OCI-LY7 (cell line): ENCODE measurements at regions not wholly inside any gene's neighbourhood (a gene's known extent, or its start where the extent isn't known, plus 50 kb on each side); places are given as distances from the start of the nearest gene placed in this dataset.

ENCODE experiments used
- BruUV-seq: library from RNA; stranded (reverse); fragments of 400-500 nt; replicated peaks from 2 replicates; lab custom pipeline; 2021; lab: Mats Ljungman, UMichigan
- CTCF ChIA-PET: fragments of 300-600 bp; sonication (Branson Sonifier 250); formaldehyde crosslinking; loops from one replicate; lab custom pipeline; 2022; ENCODE audit warnings: antibody characterized with exemption; ENCODE audit not compliant: unreplicated experiment; lab: Charles Lee
- POLR2A ChIA-PET: fragments of 300-600 bp; sonication (Branson Sonifier 250); formaldehyde crosslinking; loops from one replicate; lab custom pipeline; 2022; ENCODE audit warnings: antibody characterized with exemption; lab: Charles Lee
- DNase-seq: peaks from one replicate; pipeline ENCODE4 v3.0.0-alpha.2; 2015; ENCODE audit warnings: low spot score
- H2AFZ ChIP-seq: fragments of 200-600 bp; sonication (generic), shearing (Covaris generic); 2 replicates; pipeline ENCODE4 v1.6.1; 2014; ENCODE audit warnings: mild to moderate bottlenecking, antibody characterized with exemption, low read length, moderate library complexity
- H3K27ac ChIP-seq: fragments of 200-600 bp; sonication (generic); 2 replicates; pipeline ENCODE4 v1.5.1; 2014; ENCODE audit warnings: mixed run types, low read depth, mild to moderate bottlenecking, moderate library complexity, low read length, inconsistent platforms; ENCODE audit not compliant: poor library complexity, severe bottlenecking
- H3K36me3 ChIP-seq: fragments of 200-600 bp; sonication (generic); 2 replicates; pipeline ENCODE4 v1.6.1; 2014; ENCODE audit warnings: mild to moderate bottlenecking, antibody characterized with exemption, low read length, moderate library complexity, mixed read lengths; ENCODE audit not compliant: insufficient read depth
- H3K4me1 ChIP-seq: fragments of 200-600 bp; sonication (generic); 2 replicates; pipeline ENCODE4 v1.5.1; 2014; ENCODE audit warnings: mild to moderate bottlenecking, low read length; ENCODE audit not compliant: insufficient read depth, poor library complexity, severe bottlenecking
- H3K4me2 ChIP-seq: fragments of 200-600 bp; sonication (generic); 2 replicates; pipeline ENCODE4 v1.6.1; 2014; ENCODE audit warnings: mild to moderate bottlenecking, low read length
- H3K4me3 ChIP-seq: fragments of 200-600 bp; sonication (generic); 2 replicates; pipeline ENCODE4 v1.5.1; 2014; ENCODE audit warnings: mild to moderate bottlenecking, low read depth, low read length; ENCODE audit not compliant: poor library complexity, severe bottlenecking
- H3K79me2 ChIP-seq: fragments of 200-600 bp; sonication (generic); 2 replicates; pipeline ENCODE4 v1.6.1; 2016; ENCODE audit warnings: low read depth, mild to moderate bottlenecking, low read length, moderate library complexity, mixed read lengths; ENCODE audit not compliant: insufficient read depth
- H3K9me2 ChIP-seq: fragments of 200-600 bp; sonication (generic); 2 replicates; pipeline ENCODE4 v1.6.1; 2016; ENCODE audit warnings: mild to moderate bottlenecking, low read length, mixed read lengths; ENCODE audit not compliant: insufficient read depth
- H3K9me3 ChIP-seq: fragments of 200-600 bp; sonication (generic); 2 replicates; pipeline ENCODE4 v1.6.1; 2014; ENCODE audit warnings: mild to moderate bottlenecking, mixed run types, low read length, mixed read lengths
- H4K20me1 ChIP-seq: fragments of 200-600 bp; sonication (generic); 2 replicates; pipeline ENCODE4 v1.6.1; 2014; ENCODE audit warnings: mild to moderate bottlenecking, antibody characterized with exemption, low read length, moderate library complexity, mixed read lengths; ENCODE audit not compliant: insufficient read depth
- EZH2phosphoT487 ChIP-seq: fragments of 200-600 bp; sonication (generic); IDR thresholded peaks from 2 replicates; pipeline ENCODE4 v1.6.1; 2018; ENCODE audit warnings: low read depth, borderline replicate concordance, mild to moderate bottlenecking, mixed run types, antibody characterized with exemption, low read length, moderate library complexity, mixed read lengths
- intact Hi-C: fragments of 100-400 bp; cut with micrococcal nuclease; formaldehyde crosslinking; loops from one replicate; pipeline ENCODE4 v1.10.0; 2022; ENCODE audit not compliant: unreplicated experiment
- TF ChIP-seq, protein P1 (sequence below): fragments of 200-600 bp; sonication (generic); conservative IDR thresholded peaks from 2 replicates; pipeline ENCODE4 v1.5.1; 2014; ENCODE audit warnings: mild to moderate bottlenecking, antibody characterized with exemption, low read length, moderate library complexity, mixed read lengths

DNA sequence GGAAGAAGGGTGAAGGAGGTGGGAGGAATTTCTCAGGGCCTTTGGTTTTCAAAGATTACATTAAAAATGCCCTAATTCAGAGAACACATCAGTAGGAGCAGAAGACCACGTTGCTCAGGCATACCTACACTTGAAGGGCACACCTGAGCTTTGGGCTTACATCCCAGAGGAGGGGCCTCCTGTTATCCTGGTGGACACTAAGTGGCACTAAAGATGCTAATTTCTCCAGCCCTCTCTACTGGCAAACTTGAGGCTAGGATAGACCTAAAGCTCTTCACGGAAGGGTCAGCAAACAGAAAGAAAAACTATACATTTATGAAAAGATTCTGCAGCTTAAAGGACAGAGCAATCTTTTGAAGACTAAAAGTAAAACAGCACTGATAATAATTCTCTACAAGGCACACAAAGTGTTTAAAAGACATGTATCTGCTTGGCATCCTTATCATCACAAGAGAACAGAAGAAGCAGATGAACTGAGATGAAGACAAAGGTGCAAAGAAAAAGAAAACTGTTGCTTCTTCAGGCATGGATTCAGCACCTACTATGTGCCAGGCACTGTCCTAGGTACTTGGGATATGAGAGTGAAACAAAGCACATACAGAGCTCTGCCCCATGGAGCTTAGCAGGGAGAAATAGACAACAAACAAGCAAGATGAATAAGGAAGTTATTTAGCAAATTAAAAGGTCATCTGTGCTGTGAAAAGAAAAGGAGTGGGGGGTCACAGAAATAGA, 137.5 kb downstream of the NUAK1 start:
- no peaks in the 10 kb centered on the region for H4K20me1 ChIP-seq
- TF ChIP-seq, protein P1, sequence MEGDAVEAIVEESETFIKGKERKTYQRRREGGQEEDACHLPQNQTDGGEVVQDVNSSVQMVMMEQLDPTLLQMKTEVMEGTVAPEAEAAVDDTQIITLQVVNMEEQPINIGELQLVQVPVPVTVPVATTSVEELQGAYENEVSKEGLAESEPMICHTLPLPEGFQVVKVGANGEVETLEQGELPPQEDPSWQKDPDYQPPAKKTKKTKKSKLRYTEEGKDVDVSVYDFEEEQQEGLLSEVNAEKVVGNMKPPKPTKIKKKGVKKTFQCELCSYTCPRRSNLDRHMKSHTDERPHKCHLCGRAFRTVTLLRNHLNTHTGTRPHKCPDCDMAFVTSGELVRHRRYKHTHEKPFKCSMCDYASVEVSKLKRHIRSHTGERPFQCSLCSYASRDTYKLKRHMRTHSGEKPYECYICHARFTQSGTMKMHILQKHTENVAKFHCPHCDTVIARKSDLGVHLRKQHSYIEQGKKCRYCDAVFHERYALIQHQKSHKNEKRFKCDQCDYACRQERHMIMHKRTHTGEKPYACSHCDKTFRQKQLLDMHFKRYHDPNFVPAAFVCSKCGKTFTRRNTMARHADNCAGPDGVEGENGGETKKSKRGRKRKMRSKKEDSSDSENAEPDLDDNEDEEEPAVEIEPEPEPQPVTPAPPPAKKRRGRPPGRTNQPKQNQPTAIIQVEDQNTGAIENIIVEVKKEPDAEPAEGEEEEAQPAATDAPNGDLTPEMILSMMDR: no peak
- TF ChIP-seq EZH2phosphoT487: no peak
- no peaks in the 10 kb centered on the region for H3K79me2 ChIP-seq
- H3K9me3 ChIP-seq: no peaks in the 10 kb centered on the region
- CTCF ChIA-PET: no interaction called here
- BruUV-seq: no TSS peak
- H2AFZ ChIP-seq: no peak overlapping the region
- no peaks in the 10 kb centered on the region for H3K9me2 ChIP-seq
- H3K4me3 ChIP-seq: no peak overlapping the region
- no peaks in the 10 kb centered on the region for H3K4me1 ChIP-seq
- intact Hi-C loops: no loop called here
- no peaks in the 10 kb centered on the region for H3K36me3 ChIP-seq
- no peak overlapping the region for H3K4me2 ChIP-seq
- H3K27ac ChIP-seq: no peak overlapping the region
- POLR2A ChIA-PET: interaction anchor here (1.0 kb wide), 1 partner anchor 33 kb away, joined by 3 read pairs; no protein-coding TSS in a partner anchor
- no peak for DNase-seq

GRCh38 chr12:106001837-106002218, 136.9 kb downstream of the NUAK1 start:
- no peaks in the 10 kb centered on the region for H3K9me2 ChIP-seq
- TF ChIP-seq, protein P1: no peak
- no peak for TF ChIP-seq EZH2phosphoT487
- CTCF ChIA-PET: no interaction called here
- DNase-seq: no peak
- no peak overlapping the region for H3K4me2 ChIP-seq
- no peaks in the 10 kb centered on the region for H3K9me3 ChIP-seq
- H3K36me3 ChIP-seq: no peaks in the 10 kb centered on the region
- no peak overlapping the region for H2AFZ ChIP-seq
- no peaks in the 10 kb centered on the region for H3K79me2 ChIP-seq
- no peak overlapping the region for H3K27ac ChIP-seq
- no peaks in the 10 kb centered on the region for H4K20me1 ChIP-seq
- BruUV-seq: no TSS peak
- intact Hi-C loops: no loop called here
- POLR2A ChIA-PET: interaction anchor here (1.0 kb wide), 1 partner anchor 32 kb away, joined by 3 read pairs; no protein-coding TSS in a partner anchor
- H3K4me3 ChIP-seq: no peak overlapping the region
- H3K4me1 ChIP-seq: no peaks in the 10 kb centered on the region

- TF ChIP-seq, protein P1: no peak
- TF ChIP-seq EZH2phosphoT487: no peak
- ChIA-PET POLR2A (no interaction called here), CTCF (no interaction called here)
- Histone ChIP-seq H4K20me1 (no peaks in the 10 kb centered on the region), H3K36me3 (no peaks in the 10 kb centered on the region), H3K27ac (no peak overlapping the region), H3K9me3 (no peaks in the 10 kb centered on the region), H3K9me2 (no peaks in the 10 kb centered on the region), H3K4me2 (no peak overlapping the region), H3K4me3 (no peak overlapping the region), H3K79me2 (no peaks in the 10 kb centered on the region), H2AFZ (no peak overlapping the region), H3K4me1 (no peaks in the 10 kb centered on the region)
- BruUV-seq: no TSS peak
- intact Hi-C loops: no loop called here
- no peak for DNase-seq
Observed at GRCh38 chr12:106003297-106003696, 135.5 kb downstream of the NUAK1 start.
